CD4-positive, alpha-beta T cell treated with Interleukin-21 for 1 hour (primary cell): ENCODE measurements at regions not wholly inside any gene's neighbourhood (a gene's known extent, or its start where the extent isn't known, plus 50 kb on each side); places are given as distances from the start of the nearest gene placed in this dataset.
"Not testable (repeated sequence)": the region's sequence is repeated elsewhere in the genome, so short reads cannot be mapped to it uniquely, and the experiment has no call there.

ENCODE experiments used
- DNase-seq: peaks from one replicate; pipeline ENCODE4 v3.0.0-alpha.2; 2020

DNA sequence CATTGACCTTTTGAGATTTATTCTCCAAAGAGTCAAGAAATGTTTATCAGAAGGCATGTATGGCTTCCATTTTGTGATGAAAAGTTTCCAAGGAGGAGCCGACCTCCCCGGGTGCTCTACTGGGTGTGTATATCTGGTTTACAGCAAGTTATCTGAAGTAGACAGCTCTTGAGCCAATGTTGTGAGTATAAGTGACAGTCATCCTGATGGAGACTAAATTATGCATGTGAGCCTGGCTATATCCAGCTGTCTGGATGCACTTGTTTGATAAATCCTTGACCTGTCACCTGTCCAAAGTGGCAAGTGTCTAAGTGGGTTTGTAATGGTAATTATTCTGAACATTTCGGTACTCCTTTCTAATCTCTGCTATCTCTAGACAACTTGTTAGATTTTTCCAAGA is 142.2 kb downstream of the NR2F2 start:
- DNase-seq: no peak

DNA sequence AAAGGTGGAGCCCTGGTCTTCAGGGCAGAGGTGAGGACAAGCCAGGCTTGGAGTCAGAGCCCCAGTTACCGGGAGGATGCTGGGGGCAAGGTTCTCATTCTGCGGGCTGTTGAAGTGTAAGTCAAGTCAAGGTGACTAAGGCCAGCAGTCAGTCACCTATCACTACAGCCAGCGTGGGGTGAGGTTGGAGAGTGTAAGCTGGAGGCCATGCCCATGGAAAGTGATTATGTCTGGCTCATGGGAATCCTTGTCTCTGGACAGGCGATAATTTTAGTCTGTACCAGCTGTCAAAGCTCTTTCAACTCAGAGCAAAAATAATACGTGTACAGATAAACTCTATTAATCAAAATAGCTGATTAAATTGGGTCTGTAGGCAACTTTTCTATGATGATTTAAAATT is 143.1 kb downstream of the NR2F2 start:
- no peak for DNase-seq

DNA sequence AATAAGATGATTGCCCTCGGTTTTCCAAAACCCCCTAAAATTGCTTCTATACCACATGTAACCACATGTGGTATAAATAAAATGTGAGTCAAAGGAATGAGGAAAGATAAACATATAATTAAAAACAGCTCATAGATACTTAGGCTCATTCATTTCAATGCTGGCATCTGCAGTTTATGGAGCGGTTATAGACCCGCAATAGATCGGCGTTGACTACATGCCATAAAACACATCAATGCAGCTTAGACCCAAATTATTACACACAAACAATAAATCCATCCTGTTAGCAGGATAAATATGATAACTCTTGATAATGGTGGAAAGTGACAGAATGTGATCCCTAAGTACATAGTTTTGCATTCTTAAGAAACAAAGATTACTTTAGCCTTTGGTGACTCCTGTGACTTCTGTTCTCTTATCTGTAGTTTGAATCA is 143.7 kb downstream of the NR2F2 start:
- DNase-seq: no peak

DNA sequence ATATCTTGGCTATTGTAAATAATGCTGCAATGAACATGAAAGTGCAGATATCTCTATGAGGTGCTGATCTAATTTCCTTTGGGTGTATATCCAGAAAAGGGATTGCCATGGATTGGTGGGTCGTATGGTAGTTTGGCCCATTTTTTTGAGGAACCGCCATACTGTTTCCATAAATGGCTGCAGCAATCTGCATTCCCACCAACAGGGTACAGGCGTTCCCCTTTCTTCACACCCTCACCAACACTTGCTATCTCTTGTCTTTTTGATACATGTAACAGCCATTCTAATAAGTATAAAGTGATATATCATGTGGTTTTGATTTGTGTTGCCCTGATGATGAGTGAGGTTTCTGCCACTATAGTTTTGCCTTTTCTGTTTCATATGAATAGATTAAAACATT is 146.7 kb downstream of the NR2F2 start:
- no peak for DNase-seq

DNA sequence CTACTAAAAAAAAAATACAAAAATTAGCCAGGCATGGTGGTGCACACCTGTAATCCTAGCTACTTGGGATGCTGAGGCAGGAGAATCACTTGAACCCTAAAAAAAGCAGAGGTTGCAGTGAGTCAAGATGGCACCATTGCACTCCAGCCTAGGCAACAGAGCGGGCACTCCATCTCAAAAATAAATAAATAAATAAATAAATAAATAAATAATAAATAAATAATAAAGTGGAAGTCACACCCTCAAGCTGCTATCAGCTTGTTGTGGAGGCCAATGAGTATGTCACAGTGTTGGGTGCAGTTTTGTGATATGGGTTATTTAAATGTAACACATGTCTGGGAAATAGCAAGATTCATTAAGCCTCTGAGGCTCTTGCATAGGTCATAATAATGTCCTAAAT is 153.9 kb downstream of the NR2F2 start:
- DNase-seq: not testable (repeated sequence)

DNA sequence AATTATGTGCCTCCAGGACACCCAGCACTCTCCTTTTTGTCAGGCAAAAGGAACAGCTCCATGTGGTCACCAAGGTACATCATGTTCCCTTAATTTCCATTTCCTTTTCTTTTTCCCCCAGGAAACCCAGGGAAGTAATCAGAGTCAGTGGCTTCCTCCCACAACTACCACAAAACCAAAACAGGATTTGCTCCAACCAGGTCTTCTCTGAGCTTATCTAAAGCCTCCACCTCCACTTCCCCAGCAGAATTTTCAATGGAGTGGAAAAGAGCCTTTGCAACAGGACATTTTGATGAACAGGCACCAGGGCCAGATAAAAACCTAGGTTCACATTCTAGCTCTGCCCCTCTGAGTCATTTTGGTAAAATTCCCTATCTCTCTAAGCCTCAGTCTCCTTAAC is 154.3 kb downstream of the NR2F2 start:
- DNase-seq: no peak

DNA sequence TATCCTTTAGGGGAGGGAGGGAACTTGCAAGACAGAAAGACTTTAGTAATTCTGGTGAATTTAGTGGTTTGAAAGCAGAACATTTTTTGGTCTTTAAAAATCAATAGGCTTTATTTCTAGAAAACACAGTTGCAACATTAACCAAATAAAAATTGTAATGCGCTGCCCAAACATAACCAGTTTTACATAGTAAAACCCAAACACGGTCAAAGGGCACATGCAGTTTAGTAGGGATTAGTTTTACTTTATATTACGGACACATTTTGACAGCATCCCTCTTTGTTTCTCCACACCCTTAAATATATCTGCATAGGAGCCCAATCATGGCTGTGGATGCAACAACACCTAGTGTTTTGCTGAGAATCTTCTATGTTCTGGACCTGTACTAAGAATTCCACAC is 156.7 kb downstream of the NR2F2 start:
- DNase-seq: no peak

DNA sequence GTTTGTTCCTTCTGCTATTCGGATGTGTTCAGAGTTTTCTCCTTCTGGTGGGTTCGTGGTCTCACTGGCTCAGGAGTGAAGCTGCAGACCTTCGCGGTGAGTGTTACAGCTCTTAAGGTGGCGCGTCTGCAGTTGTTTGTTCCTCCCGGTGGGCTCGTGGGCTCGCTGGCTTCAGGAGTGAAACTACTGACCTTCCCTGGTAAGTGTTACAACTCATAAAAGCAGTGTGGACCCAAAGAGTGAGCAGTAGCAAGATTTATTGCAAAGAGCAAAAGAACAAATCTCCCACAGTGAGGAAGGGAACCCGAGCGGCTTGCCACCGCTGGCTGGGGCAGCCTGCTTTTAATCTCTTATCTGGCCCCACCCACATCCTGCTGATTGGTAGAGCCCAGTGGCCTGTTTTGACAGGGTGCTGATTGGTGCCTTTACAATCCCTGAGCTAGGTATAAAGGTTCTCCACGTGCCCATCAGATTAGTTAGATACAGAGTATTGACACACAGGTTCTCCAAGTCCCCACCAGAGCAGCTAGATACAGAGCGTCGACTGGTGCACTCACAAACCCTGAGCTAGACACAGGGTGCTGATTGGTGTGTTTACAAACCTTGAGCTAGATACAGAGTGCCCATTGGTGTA is 160.7 kb downstream of the NR2F2 start:
- DNase-seq: not testable (repeated sequence)

DNA sequence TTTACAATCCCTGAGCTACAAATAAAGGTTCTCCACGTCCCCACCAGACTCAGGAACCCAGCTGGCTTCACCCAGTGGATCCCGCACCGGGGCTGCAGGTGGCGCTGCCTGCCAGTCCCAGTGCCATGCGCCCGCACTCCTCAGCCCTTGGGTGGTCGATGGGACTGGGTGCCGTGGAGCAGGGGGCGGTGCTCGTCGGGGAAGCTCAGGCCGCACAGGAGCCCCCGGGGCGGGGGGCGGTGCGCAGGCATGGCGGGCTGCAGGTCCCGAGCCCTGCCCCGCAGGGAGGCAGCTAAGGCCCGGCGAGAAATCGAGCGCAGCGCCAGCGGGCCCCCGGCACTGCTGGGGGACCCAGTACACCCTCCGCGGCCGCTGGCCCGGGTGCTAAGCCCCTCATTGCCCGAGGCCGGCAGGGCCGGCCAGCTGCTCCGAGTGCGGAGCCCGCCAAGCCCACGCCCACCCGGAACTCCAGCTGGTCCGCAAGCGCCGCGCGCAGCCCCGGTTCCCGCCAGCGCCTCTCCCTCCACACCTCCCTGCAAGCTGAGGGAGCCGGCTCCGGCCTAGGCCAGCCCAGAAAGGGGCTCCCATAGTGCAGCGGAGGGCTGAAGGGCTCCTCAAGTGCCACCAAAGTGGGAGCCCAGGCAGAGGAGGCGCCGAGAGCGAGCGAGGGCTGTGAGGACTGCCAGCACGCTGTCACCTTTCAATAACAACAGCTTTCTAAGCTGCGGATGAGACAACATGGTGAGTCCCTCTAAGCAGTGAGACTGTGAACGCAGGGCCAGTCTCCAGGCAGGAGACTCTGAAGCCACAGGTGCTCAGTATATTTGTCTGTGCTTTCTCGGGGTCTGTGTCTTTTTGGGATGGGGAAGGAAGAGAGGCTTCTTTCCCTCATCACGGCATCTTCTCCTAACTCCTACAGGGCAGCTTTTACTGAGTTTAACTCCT is 161.5 kb downstream of the NR2F2 start:
- not testable (repeated sequence) for DNase-seq

DNA sequence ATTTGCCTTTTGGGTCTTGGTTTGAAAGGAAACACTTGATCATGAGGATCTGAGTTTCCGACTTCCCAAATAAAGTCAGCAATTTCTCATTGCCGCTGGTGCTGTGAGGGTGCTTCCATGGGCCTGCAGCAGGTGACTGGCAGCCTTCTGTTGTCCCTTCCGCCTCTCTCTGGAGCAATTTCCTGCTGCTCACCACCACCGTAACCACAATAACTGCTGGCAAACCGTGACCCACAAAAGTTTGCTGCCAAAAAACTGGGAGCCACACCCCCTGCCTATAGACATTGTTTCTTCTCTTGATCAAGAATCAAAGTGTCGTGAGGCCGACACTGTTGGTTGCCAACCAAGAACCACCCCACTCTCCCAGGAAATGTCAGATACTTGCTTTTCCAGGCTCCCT is 164.0 kb downstream of the NR2F2 start:
- no peak for DNase-seq

DNA sequence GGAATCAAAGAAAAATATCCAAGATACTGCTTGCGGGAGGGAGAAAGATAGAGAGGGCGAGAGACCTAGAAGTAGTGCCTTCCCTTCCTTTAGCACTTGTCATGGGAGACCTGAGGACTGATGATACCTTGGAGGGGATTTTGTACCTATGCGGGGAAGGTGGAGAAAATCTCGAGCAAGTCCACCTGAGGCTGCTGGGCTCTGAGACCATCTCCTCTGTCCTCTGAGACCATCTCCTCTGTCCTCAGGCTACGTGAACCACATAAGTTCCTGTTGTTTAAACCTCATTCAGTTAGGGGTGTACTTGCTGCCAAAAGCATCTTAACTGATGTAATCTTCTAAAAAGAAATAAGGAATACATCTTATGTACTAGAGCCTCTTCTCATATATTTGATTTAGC is 164.9 kb downstream of the NR2F2 start:
- no peak for DNase-seq

DNA sequence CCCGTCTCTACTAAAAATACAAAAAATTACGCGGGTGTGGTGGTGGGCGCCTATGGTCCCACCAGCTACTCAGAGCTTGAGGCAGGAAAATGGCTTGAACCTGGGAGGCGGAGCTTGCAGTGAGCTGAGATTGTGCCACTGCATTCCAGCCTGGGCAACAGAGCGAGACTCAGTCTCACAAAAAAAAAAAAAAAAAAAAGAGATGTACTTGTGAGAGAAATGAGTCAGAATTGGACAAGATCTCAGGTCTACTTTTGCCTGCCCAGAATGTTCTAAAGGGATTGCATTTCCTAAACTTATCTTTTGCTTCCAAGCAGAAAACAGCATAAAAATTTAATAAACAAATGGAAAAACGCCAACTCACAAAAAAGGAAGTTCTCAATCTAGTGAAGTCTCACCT is 167.5 kb downstream of the NR2F2 start:
- no peak for DNase-seq

DNA sequence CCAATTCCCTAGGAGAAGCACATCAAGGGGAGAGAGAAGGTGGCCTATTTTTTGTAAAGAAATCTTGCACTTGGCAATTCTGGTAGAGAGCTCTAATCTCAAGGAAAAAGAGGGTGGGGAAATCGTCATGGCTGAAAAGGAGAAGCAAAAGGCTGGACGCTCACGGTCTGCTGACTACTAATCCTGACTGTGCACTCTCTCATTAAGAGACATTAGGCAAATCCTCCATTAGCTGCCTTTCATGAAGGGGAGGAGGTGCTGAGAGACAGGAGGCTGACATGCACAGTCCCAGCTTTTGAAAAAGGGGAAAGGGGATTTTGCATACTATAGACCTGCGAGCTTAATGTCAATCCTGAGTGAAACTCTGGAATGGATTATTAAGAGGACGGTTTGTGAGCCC is 170.0 kb downstream of the NR2F2 start:
- no peak for DNase-seq

DNA sequence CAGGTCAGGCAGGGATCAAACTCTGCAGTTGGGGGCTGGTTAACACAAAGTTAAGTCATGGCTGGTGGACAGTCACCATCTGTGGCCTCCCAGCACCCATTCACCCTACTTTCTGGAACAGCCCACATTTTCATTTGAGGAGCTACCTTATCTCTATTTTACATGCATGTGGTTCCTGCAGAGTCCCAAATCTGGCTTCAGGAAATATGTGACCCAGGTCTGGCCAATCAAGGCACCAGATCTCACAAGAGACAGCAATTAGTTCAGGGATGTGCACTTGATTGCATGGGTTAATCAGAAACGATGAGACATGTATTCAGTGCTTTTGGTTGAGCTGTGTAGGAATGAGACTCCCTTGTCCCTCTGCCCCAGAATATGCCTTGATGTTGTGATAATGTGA is 170.9 kb downstream of the NR2F2 start:
- no peak for DNase-seq

DNA sequence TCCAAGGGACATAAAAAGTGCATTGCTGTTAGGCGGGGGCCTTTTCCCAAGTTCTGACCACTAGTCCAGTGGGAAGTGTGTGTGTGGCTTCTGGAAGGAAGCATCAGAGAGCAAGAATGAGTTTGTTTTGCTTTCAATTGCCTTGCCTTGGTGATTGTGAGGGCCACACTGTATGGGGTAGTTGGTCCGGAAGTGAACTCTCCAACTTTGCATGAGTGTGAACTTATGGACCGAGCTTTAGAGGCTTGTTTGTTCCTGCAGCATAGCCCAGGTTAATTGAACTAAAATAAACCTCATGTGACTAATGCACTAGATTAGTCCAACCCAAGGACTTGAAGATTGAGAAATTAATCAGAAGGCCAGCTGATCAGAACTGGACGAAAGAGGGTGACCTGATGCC is 171.7 kb downstream of the NR2F2 start:
- DNase-seq: no peak

DNA sequence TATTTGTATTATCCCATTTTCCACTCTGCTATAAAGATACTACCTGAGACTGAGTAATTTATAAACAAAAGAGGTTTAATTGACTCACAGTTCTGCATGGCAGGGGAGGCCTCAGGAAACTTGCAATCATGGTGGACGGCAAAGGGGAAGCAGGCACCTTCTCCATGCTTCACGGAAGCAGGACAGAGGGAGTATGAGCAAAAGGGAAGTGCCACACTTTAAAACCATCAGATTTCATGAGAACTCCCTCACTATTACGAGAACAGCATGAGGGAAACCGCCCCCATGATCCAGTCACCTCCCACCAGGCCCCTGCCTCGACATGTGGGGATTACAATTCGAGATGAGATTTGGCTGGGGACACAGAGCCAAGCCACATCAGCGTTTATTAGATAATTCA is 172.8 kb downstream of the NR2F2 start:
- no peak for DNase-seq

DNA sequence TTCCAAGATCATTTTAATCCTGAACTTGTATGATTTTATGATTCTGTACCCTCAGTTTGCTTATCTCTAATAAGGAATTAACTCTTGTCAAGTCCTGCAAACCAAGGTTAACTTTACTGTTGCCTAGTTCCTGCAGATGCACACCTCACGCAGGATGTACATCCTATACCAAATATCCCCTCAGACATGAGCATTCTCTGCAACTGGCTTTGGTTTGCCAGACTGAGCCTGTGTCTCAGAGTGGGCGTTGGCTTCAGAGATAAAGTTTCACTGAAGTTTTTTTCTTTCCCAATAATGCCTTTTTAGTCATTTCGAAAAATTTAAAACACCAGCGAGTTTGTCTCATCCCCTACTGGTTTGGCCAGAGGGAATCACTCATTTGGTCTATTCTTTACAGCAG is 173.9 kb downstream of the NR2F2 start:
- DNase-seq: no peak

DNA sequence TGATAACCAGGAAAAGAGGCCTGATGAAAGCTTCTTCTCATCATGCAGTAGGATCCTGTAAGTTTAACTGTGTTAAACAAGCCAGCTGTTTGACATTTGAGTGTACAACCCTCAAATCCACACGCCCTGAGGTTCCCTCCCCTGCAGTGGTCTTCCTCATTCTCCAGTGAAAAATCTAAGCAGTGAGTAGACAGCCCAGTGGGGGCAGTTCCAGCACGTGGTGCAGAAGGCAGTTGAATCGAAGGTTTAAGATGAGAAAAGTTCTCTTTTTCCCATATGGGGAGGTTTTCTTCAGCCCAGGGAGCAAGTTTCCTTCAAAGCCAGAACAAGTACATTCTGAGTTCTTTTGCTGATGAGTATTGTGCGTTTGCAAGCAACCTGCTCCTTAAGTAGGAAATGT is 174.5 kb downstream of the NR2F2 start:
- no peak for DNase-seq

DNA sequence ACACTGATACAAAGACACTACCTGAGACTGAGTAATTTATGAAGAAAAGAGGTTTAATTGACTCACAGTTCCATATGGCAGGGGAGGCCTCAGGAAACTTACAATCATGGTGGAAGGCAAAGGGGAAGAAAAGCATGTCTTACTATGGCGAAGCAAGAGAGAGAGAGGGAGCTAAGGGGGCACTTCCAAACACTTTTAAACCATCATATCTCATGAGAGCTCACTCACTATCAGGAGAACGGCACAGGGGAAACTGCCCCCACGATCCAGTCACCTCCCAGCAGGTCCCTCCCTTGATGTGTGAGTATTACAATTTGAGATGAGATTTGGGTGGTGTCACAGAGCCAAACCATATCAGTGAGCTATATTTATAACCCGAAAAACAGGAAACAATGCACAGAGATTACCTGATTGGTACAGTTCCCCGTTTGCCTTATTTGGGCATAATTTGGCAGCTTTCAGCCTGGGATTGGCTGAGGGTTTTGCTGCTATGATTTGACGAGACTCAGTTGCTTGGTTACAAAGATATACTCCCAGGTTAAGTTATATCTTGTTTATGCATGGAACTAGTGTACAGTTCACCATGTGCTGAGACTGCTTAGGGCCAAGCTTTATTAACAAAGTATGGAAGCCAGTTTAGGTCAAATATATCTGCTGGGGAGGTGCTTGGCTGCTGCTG is 184.2 kb downstream of the NR2F2 start:
- no peak for DNase-seq

DNA sequence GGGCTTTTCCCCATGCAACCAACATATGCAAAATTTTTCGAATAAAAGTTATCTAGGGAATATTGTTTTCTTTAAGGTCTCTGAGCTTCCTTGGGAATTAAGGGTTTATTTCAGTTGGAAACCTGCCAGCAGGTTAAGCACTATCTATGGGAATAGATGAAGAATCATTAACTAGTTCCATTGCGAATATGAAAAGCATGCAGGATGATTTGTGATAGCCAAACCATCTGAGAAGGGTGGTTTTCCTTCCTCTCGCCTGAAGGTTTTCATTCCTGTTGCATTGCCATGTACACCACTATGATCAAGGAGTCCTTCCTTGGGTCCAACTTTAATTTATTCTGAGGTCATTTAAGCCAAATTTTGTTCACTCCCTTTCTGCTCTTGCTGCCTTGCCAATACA is 184.9 kb downstream of the NR2F2 start:
- no peak for DNase-seq

DNA sequence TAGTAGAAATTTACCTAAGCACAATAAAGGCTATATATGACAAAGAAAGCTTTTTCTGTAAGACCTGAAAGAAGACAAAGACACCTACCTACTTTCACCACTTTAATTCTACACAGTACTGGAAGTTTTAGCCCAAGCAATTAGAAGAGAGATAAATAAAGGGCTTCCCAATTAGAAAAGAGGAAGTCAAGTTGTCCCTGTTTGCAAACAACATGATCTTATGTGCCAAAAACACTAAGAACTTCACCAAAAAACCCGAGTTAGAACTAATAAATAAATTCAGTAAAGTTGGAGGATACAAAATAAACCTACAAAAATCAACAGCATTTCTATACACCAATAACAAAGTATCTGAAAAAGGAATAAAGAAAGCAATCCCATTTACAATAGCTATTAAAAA is 190.9 kb downstream of the NR2F2 start:
- DNase-seq: no peak

DNA sequence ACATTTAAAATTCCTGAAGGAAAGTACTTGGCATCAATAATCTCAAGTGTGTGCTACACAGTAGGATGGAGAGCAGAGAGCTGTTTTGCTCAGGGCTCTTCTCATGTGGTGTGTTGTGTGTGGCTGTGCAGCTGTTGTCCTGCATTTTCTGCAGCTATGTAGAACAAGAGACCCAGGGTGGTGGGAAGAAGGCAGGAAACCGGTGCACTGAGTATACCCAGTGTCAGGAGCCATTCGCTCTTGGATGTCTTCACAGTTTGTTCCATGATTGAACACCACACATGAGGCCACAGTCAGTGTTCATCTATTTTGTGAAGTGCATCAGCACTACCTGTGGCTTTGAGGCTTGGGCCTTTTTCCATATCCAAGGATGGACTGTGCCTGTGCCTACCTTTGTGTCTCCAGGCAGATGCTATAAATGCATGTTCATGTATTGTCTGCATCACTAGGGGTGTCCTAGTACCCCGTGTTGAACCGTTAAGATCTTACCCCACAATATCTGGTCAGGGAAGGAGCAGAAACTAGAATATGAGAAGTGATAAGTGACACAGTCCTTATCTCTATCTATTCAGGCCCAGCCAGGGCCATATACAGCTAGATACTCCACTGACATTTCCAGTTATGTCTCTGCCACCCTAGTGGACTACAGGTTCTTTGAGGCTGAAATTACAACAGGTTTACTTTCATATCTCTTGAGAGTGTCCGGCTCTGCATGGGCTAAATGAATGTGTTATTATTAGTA is 194.3 kb downstream of the NR2F2 start:
- DNase-seq: no peak

DNA sequence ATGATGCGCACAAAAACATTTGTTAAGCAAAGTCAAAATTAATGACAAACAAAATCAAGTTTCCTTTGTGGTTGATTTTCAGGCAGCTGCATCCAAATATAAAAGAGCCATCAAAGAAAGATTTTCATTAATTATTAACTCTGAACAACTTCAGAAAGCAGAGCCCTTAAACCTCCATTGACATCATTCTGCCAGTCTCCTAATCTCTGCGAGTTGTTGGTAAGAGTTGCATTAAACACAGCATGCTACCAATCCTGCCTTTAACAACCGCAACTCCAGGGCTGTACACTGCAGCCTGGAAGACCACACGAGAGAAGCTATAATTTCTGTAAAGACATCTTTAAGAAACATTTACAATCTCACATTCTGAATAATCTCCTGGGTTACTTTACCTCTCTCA is 204.6 kb downstream of the NR2F2 start:
- DNase-seq: no peak
